ENCODE measurements at regions not wholly inside any gene's neighbourhood (a gene's known extent, or its start where the extent isn't known, plus 50 kb on each side); places are given as distances from the start of the nearest gene placed in this dataset.

DNA sequence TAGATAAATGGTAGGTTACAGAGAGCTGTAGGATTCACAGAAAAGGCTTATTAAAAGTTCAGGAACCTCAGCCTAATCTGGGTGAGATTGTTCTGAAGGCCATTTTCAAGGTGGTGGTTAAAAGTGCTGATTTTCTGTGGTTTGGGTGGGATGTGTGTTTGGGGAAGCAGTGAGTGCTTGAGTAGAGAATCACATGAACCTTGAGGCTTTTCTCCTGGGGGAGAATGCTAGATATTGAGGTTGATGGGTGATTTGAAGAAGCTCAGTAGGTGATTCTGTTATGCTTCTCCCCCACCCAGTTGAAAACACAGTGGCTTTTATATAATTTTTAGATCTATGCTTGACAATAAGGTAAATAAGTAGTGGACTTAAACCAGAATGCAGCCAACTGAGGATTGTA lies 420.9 kb downstream of the PCNX1 start:
- TF ChIP-seq REST (IDR thresholded peaks at IDR 0.05; ENCODE audit: insufficient read depth in 1 of 2, low read depth in 2 of 2, low read length in 2 of 2): no peak
- no peak for TF ChIP-seq TAF1 (IDR thresholded peaks at IDR 0.05; ENCODE audit: borderline replicate concordance, insufficient read depth, low read length)
- no peak for TF ChIP-seq POLR2AphosphoS5 (IDR thresholded peaks at IDR 0.05; ENCODE audit: low read depth, low read length)
